GM20000 (cell line): ENCODE measurements at regions not wholly inside any gene's neighbourhood (a gene's known extent, or its start where the extent isn't known, plus 50 kb on each side); places are given as distances from the start of the nearest gene placed in this dataset.
"Not testable (repeated sequence)": the region's sequence is repeated elsewhere in the genome, so short reads cannot be mapped to it uniquely, and the experiment has no call there.

Experiments used
- DNase-seq: peaks from one replicate; pipeline ENCODE4 v3.0.0; 2012; ENCODE audit warnings: low spot score
- TF ChIP-seq, protein P1 (sequence below): IDR thresholded peaks from 2 replicates; pipeline ENCODE4 v1.5.1; 2012; ENCODE audit warnings: mild to moderate bottlenecking, control low read depth; ENCODE audit errors: extremely low read depth, missing control alignments

DNA sequence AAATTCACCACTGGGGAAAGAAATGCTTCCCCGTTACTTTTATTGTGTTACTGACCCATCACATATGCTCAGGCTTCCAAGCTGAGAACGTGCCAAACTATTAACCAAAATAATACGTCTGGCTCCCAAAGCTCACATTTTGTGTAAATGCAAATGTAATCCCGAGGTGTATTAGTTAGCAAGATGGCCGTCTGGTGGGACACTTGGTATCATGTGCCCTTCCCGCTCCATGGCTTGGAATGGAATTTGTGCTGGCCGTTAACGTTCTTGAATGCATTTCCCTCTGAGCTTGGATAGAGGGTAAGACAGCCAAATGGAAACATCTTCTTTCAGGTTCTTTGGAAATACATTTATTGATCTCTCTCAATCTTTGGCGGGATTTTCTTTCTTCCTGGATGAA lies 105.0 kb downstream of the MFAP3L start:
- DNase-seq: no peak
- TF ChIP-seq, protein P1, sequence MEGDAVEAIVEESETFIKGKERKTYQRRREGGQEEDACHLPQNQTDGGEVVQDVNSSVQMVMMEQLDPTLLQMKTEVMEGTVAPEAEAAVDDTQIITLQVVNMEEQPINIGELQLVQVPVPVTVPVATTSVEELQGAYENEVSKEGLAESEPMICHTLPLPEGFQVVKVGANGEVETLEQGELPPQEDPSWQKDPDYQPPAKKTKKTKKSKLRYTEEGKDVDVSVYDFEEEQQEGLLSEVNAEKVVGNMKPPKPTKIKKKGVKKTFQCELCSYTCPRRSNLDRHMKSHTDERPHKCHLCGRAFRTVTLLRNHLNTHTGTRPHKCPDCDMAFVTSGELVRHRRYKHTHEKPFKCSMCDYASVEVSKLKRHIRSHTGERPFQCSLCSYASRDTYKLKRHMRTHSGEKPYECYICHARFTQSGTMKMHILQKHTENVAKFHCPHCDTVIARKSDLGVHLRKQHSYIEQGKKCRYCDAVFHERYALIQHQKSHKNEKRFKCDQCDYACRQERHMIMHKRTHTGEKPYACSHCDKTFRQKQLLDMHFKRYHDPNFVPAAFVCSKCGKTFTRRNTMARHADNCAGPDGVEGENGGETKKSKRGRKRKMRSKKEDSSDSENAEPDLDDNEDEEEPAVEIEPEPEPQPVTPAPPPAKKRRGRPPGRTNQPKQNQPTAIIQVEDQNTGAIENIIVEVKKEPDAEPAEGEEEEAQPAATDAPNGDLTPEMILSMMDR: no peak

DNA sequence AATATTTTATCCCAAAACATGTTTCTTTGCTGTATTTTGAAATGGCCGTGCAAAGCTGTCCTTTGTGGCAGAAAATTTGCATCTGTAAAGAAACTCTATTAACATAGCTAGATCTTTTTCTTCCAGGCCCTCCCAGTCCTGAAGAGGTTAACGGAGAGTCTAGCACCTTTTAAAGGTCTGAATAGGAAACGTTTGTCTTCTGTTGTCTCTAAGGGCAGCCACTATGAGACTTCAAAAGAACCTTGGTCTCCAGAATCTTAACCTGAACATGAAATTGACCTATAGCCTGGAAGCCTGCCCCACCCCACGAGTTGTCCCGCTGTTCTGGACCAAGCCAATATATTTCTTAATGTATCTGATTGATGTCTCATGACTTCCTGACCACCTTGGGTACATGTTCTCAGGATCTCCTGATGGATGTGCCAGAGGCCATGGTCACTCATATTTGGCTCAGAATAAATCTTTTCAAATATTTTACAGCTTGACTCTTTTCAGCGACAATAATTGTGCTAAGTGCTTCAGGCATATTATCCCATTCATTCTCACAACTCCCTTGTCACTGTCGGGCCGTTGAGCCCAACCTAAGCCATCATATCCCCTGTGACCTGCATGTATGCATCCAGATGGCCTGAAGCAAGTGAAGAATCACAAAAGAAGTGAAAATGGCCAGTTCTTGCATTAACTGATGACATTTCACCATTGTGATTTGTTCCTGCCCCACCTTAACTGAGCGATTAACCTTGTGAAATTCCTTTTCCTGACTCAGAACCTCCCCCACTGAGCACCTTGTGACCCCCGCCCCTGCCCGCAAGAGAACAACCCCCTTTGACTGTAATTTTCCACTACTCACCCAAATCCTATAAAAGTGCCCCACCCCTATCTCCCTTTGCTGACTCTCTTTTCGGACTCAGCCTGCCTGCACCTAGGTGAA lies 106.7 kb downstream of the MFAP3L start:
- DNase-seq: not testable (repeated sequence)

GRCh38 chr4:169915545-169915944 lies 110.7 kb downstream of the MFAP3L start:
- TF ChIP-seq, protein P1: no peak
- DNase-seq: no peak

DNA sequence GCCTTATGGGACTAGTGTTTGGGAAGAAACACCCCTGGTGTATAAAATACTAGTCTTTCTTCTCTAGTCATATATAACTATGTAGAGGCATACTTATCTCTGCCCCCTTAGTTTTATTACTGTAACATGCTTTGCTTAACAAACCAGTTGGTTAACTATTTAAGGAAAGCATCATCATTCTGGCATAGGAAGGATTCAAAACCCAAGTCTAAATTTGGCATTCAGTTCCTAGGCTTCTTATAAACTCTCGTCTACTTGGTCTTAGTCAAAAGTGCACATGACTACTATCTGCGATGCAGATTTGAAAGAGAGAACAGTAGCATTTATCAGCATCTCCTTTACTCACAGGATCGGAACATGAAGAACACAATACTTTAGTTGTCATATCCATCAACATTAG lies 111.3 kb downstream of the MFAP3L start:
- DNase-seq: no peak
- TF ChIP-seq, protein P1: no peak

DNA sequence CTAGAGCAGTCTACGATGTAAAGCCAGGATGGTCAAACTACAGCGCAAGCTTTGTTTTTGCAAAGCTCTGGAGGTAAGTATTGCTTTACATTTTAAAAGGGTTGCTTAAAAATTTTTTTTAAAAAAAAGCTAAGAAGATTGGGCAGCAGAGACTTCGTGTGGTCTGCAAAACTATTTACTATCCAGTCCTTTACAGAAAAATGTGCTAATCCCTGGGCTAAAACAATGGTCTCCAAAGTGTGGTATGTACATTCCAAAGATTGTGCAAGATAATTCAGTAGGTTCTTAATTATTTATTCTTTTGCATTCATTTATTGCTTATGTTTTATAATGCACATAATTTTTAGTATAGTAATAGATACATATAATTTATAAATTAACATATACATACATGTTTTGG lies 113.2 kb downstream of the MFAP3L start:
- TF ChIP-seq, protein P1: no peak
- DNase-seq: no peak

DNA sequence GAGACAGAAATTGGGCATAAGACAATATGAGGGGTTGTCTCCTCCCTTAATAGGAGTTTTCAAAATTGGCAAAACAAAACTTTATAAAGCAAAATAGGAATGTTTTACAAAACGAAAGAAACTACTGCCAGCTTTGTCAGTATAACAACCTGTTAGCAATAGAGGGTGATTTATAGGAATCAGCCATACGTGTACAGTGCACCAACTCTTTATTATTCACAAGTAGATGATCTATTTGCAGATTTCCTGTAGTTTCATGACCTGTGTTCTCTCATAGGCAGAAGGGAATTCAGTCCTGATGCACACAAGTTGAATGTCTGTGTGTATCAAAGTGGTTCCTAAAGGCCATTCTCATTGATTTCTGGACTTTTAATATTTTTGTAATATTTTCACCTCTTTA lies 116.3 kb downstream of the MFAP3L start:
- DNase-seq: no peak

GRCh38 chr4:169909479-169909878 lies 116.7 kb downstream of the MFAP3L start:
- TF ChIP-seq, protein P1: no peak
- no peak for DNase-seq

More for the DNA sequence above, 116.3 kb downstream of the MFAP3L start:
- TF ChIP-seq, protein P1: no peak

GRCh38 chr4:169907705-169908104 lies 118.5 kb downstream of the MFAP3L start:
- no peak for DNase-seq
- TF ChIP-seq, protein P1: no peak
